ENCODE measurements at regions not wholly inside any gene's neighbourhood (a gene's known extent, or its start where the extent isn't known, plus 50 kb on each side); places are given as distances from the start of the nearest gene placed in this dataset.
"Not testable (repeated sequence)": the region's sequence is repeated elsewhere in the genome, so short reads cannot be mapped to it uniquely, and the experiment has no call there.

- TF ChIP-seq CTCF (conservative IDR thresholded peaks at IDR 0.05; ENCODE audit: low read length), result no peak
- no peak overlapping the region for H3K4me3 ChIP-seq (ENCODE audit: low read length)
- DNase-seq (ENCODE audit: low read depth), result no peak
These were observed 476.7 kb upstream of the RAB6C start for GRCh38 chr2:129502781-129503180.

GRCh38 chr2:129504646-129505045, 474.8 kb upstream of the RAB6C start:
- no peak for DNase-seq (ENCODE audit: low read depth)
- TF ChIP-seq CTCF (conservative IDR thresholded peaks at IDR 0.05; ENCODE audit: low read length), result no peak
- no peak overlapping the region for H3K4me3 ChIP-seq (ENCODE audit: low read length)

GRCh38 chr2:129518937-129519336, 460.5 kb upstream of the RAB6C start:
- TF ChIP-seq CTCF (conservative IDR thresholded peaks at IDR 0.05; ENCODE audit: low read length), result no peak
- H3K4me3 ChIP-seq (ENCODE audit: low read length), result no peak overlapping the region
- DNase-seq (ENCODE audit: low read depth), result no peak

- not testable (repeated sequence) for DNase-seq (ENCODE audit: low read depth); H3K4me3 ChIP-seq (ENCODE audit: low read length)
These were observed 447.3 kb upstream of the RAB6C start for GRCh38 chr2:129532158-129532557.

GRCh38 chr2:129548880-129549279, 430.6 kb upstream of the RAB6C start:
- TF ChIP-seq CTCF (conservative IDR thresholded peaks at IDR 0.05; ENCODE audit: low read length), result no peak
- DNase-seq (ENCODE audit: low read depth), result no peak

GRCh38 chr2:129550536-129550935, 428.9 kb upstream of the RAB6C start:
- TF ChIP-seq CTCF (conservative IDR thresholded peaks at IDR 0.05; ENCODE audit: low read length), result no peak
- no peak overlapping the region for H3K4me3 ChIP-seq (ENCODE audit: low read length)
- DNase-seq (ENCODE audit: low read depth), result no peak

More at GRCh38 chr2:129548880-129549279, 430.6 kb upstream of the RAB6C start:
- no peak overlapping the region for H3K4me3 ChIP-seq (ENCODE audit: low read length)

GRCh38 chr2:129554373-129554772, 425.1 kb upstream of the RAB6C start:
- no peak overlapping the region for H3K4me3 ChIP-seq (ENCODE audit: low read length)
- DNase-seq (ENCODE audit: low read depth), result no peak
- TF ChIP-seq CTCF (conservative IDR thresholded peaks at IDR 0.05; ENCODE audit: low read length), result no peak

- no peak for TF ChIP-seq CTCF (conservative IDR thresholded peaks at IDR 0.05; ENCODE audit: low read length)
- no peak for DNase-seq (ENCODE audit: low read depth)
- H3K4me3 ChIP-seq (ENCODE audit: low read length), result no peak overlapping the region
These were observed 420.4 kb upstream of the RAB6C start for GRCh38 chr2:129559101-129559500.

Data from AG10803 (cell line).